ENCODE measurements at regions not wholly inside any gene's neighbourhood (a gene's known extent, or its start where the extent isn't known, plus 50 kb on each side); places are given as distances from the start of the nearest gene placed in this dataset.

- Histone ChIP-seq H3K9me3 (no peaks in the 10 kb centered on the region), H3K27me3 (replicated peaks; ENCODE audit: insufficient read depth) (no peaks in the 10 kb centered on the region), H3K4me1 (replicated peaks) (no peaks in the 10 kb centered on the region), H3K4me3 (no peak overlapping the region), H3K27ac (no peak overlapping the region), H3K36me3 (no peaks in the 10 kb centered on the region)
- WGBS: 99% methylated on average over 3 of the region's 3 CpGs
- DNase-seq (ENCODE audit: low spot score): no peak
- no peak for TF ChIP-seq POLR2A (IDR thresholded peaks at IDR 0.05)
- no peak for TF ChIP-seq CTCF (IDR thresholded peaks at IDR 0.05)
- TF ChIP-seq POLR2AphosphoS5 (IDR thresholded peaks at IDR 0.05): no peak
- intact Hi-C loops (cut with DNase I): no loop called here
Observed at GRCh38 chr2:117179405-117179804, 635.1 kb upstream of the DDX18 start.

- no peaks in the 10 kb centered on the region for H3K27me3 ChIP-seq (replicated peaks; ENCODE audit: insufficient read depth)
- H3K36me3 ChIP-seq: no peaks in the 10 kb centered on the region
- no peak overlapping the region for H3K27ac ChIP-seq
- H3K4me1 ChIP-seq (replicated peaks): no peaks in the 10 kb centered on the region
- WGBS: 83% methylated on average over 6 of the region's 6 CpGs
- TF ChIP-seq CTCF (IDR thresholded peaks at IDR 0.05): no peak
- TF ChIP-seq POLR2A (IDR thresholded peaks at IDR 0.05): no peak
- TF ChIP-seq POLR2AphosphoS5 (IDR thresholded peaks at IDR 0.05): no peak
- H3K9me3 ChIP-seq: no peaks in the 10 kb centered on the region
- intact Hi-C loops (cut with DNase I): no loop called here
- DNase-seq (ENCODE audit: low spot score): no peak
- no peak overlapping the region for H3K4me3 ChIP-seq
Observed at GRCh38 chr2:117190856-117191559, 623.5 kb upstream of the DDX18 start.

GRCh38 chr2:117195381-117195780 lies 619.1 kb upstream of the DDX18 start:
- Histone ChIP-seq H3K9me3 (no peaks in the 10 kb centered on the region), H3K36me3 (no peaks in the 10 kb centered on the region), H3K27me3 (replicated peaks; ENCODE audit: insufficient read depth) (no peaks in the 10 kb centered on the region), H3K4me1 (replicated peaks) (no peaks in the 10 kb centered on the region), H3K4me3 (no peak overlapping the region), H3K27ac (no peak overlapping the region)
- no peak for DNase-seq (ENCODE audit: low spot score)
- WGBS: 91% methylated on average over 4 of the region's 4 CpGs
- intact Hi-C loops (cut with DNase I): no loop called here
- no peak for TF ChIP-seq CTCF (IDR thresholded peaks at IDR 0.05)
- no peak for TF ChIP-seq POLR2A (IDR thresholded peaks at IDR 0.05)
- no peak for TF ChIP-seq POLR2AphosphoS5 (IDR thresholded peaks at IDR 0.05)

- Histone ChIP-seq H3K36me3 (no peaks in the 10 kb centered on the region), H3K9me3 (no peaks in the 10 kb centered on the region), H3K27ac (no peak overlapping the region), H3K27me3 (replicated peaks; ENCODE audit: insufficient read depth) (no peaks in the 10 kb centered on the region), H3K4me3 (no peak overlapping the region), H3K4me1 (replicated peaks) (no peaks in the 10 kb centered on the region)
- no peak for DNase-seq (ENCODE audit: low spot score)
- 41% methylated on average over 4 of the region's 4 CpGs for WGBS
- intact Hi-C loops (cut with DNase I): no loop called here
- TF ChIP-seq POLR2A (IDR thresholded peaks at IDR 0.05): no peak
- TF ChIP-seq CTCF (IDR thresholded peaks at IDR 0.05): no peak
- TF ChIP-seq POLR2AphosphoS5 (IDR thresholded peaks at IDR 0.05): no peak
Observed at GRCh38 chr2:117199511-117199910, 615.0 kb upstream of the DDX18 start.

- no peaks in the 10 kb centered on the region for H3K27me3 ChIP-seq (replicated peaks; ENCODE audit: insufficient read depth)
Observed at GRCh38 chr2:117212562-117212961, 601.9 kb upstream of the DDX18 start.

More at GRCh38 chr2:117212562-117212961, 601.9 kb upstream of the DDX18 start:
- no peaks in the 10 kb centered on the region for H3K36me3 ChIP-seq
- WGBS: 84% methylated on average over 2 of the region's 2 CpGs
- H3K4me1 ChIP-seq (replicated peaks): no peaks in the 10 kb centered on the region
- TF ChIP-seq POLR2AphosphoS5 (IDR thresholded peaks at IDR 0.05) (no peak), POLR2A (IDR thresholded peaks at IDR 0.05) (no peak), CTCF (IDR thresholded peaks at IDR 0.05) (no peak)
- intact Hi-C loops (cut with DNase I): no loop called here
- H3K9me3 ChIP-seq: no peaks in the 10 kb centered on the region
- no peak overlapping the region for H3K4me3 ChIP-seq
- H3K27ac ChIP-seq: no peak overlapping the region
- no peak for DNase-seq (ENCODE audit: low spot score)
